DMS 273 (cell line): ENCODE measurements at regions not wholly inside any gene's neighbourhood (a gene's known extent, or its start where the extent isn't known, plus 50 kb on each side); places are given as distances from the start of the nearest gene placed in this dataset.

ENCODE experiments used
- DNase-seq: peaks from one replicate; lab custom pipeline; 2025; ENCODE audit not compliant: unreplicated experiment; lab: John Stamatoyannopoulos, UW

DNA sequence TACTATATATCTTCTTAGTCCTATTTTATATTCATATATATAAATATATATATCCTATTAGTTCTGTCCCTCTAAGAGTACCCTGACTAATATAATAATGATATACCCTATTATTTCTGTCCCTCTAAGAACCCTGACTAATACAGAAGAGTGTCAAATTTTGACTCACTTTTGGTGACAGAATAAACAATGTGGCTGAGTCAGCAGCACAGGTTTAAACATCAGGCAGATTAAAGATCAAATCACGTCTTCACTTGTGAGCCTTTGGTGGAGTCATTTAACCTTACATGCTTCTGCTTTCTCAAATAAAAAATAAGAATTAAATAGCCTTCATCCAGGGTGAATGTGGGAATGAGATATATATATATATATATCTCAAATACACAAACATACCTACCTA lies 615.9 kb upstream of the GCFC2 start:
- no peak for DNase-seq

DNA sequence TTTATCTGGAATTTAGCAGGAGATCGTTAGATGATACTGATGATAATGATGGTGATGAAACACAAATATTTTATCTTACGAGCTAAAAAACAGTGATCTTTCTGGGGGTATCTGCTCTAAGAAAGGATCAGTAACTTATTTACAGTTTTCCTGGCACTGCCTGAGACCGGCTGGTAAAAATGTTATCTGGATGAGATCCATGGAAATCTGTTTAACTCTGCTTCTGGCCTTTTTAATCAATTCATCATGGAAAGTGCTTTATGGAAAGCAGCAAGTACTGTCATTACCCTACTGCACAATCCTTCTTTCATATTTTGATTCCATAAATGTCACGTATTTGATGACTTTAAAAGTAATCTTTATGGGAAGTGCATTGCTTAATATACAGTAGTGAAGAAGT lies 612.7 kb upstream of the GCFC2 start:
- no peak for DNase-seq

GRCh38 chr2:76320716-76321115 lies 610.0 kb upstream of the GCFC2 start:
- DNase-seq, result no peak

DNA sequence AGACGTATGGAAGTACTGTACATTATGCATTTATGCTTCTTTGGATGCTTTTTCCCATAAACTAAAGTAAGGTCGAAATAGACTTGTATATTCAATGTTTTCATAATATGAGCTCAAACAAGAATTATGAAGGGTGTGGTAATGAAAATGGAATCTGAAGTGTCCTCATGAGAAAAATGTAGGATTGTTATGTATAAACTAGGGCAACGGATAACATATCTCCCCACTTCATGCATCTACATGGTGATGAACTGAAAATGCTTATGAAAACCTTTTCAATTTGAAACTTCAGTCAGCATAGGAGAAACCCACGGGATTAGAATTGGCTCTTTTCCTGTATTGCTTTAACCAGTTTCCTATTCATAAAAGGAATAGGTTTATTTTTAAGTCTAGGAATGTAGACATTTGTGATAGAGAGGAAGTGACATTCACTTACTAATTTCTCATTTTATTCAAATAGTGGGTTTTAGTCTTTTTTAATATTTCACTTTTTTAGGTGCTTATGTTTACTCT lies 608.2 kb upstream of the GCFC2 start:
- no peak for DNase-seq

- DNase-seq, result no peak
Observed at GRCh38 chr2:76316691-76317090, 606.0 kb upstream of the GCFC2 start.

DNA sequence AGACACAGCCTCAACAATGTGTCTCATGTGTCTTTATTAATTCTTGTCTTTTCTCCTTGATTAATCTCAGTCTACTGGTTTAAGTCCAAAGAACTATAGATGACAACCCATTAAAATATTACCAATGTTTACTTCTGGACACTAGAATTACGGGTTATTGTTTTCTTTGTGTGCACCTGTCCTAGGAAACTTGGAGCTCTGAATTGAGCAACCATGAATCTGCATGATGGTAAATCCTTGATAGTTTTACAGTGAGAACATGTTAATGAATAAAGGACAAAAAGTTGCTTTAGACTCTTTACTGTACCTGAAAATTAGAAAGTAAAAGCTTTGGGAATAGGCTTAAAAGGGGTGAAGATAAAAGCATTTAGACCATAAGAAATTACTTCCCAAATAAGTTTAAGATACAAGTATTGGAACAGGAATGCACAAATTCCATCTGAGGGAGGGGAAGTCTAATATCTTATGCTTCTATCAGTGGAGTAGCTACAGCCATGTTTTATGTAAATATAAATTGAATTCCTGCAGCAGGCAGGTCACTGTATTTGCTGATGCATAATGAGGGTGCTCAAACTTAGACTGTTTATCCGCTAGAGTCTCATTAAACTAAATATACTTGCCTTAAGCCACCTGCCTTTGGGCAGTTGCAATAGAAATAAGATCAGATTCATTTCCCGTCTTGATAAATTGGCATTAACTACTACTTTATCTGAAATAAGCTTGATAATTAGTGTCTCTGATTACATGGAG lies 603.7 kb upstream of the GCFC2 start:
- no peak for DNase-seq

DNA sequence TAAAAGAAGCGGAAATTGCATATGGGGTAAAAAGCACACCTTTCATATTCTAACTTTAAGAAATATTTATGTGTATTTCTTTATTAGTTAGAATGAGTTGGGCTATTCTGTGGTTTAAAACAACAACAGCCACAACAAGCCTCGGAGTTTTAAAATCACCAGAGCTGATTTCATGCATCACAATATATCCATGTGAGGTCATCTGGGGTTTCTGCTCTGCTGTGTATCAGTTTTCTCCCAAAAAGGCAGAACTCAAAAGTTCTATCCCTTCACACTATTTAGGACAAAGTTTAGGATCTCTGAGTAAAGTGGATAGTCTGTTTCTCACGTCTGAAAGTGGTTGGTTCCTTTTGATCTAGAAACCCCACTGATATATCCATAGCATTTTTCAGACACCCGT lies 601.5 kb upstream of the GCFC2 start:
- DNase-seq, result no peak

GRCh38 chr2:76311728-76312127 lies 601.0 kb upstream of the GCFC2 start:
- DNase-seq, result no peak

DNA sequence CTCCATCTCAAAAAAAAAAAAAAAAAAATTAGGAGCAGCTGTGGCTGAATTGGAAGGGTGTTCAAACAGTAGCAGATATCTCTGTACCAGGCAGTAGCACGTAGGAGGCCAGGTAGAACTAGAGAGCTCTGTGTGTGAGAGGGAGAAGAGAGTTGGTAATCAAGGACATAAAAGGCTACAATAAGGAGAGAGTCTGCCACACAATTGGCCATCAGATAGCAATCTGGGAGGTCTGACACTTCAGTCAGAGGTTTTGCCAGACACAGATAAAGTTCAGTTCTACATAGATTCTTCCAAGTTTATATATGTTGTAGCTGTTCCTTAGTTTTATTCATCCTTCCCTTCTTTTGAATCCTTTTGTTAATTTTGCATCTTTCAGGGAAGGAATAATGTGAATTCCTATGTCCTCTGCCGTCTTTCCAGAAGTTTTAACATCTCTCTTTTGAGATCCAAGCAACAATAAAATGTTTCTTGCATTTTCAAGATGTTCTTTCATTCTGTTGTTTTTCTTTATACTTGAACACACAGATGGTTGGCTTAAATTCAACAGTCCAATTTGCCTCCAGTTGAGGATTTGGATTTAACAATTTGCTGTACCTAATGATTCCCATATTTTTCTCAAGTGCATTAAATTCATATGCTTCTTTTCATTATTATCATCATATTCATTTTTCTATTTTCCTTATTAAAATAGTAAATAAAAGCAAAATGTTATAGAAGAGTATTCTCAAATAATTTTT lies 600.3 kb upstream of the GCFC2 start:
- no peak for DNase-seq

- no peak for DNase-seq
Observed at GRCh38 chr2:76307495-76307894, 596.8 kb upstream of the GCFC2 start.

DNA sequence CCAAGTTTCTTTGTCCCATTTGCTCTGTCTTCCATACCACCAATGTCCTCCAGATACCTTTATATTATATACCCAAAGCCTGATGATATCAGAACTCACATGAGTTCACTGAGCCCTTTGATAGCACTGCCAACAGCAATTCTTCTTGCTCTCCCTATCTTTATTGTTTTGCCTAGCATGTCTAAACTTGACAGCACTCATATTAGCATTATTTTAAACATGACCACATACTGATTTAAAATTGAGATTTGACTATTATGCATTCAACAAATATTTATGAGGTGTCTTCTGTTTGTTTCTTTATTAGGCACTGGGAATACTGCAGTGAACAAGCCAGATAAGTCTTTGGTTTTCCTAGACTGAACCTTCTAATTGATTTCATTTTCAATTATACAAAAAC lies 587.3 kb upstream of the GCFC2 start:
- no peak for DNase-seq

GRCh38 chr2:76296438-76296837 lies 585.7 kb upstream of the GCFC2 start:
- no peak for DNase-seq

- no peak for DNase-seq
Observed at GRCh38 chr2:76295762-76296161, 585.0 kb upstream of the GCFC2 start.

DNA sequence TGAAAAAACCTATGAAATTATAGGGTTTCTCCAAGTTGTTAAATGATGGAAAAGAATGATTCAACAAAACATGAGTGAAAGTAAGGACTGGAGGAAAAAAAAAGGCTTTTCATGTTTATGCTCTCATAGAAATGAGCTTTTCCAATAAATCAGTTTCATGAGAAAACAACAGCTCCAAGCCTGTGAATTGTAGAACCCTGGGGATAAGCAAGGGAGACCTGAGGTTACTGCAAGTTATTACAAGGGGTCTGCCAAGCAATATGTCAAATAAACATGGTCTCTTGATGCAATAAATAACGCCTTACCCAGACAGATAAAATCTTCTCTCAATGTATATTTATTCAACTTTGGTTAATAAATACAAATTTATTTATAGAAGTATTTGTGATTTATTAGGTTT lies 577.9 kb upstream of the GCFC2 start:
- DNase-seq, result no peak

DNA sequence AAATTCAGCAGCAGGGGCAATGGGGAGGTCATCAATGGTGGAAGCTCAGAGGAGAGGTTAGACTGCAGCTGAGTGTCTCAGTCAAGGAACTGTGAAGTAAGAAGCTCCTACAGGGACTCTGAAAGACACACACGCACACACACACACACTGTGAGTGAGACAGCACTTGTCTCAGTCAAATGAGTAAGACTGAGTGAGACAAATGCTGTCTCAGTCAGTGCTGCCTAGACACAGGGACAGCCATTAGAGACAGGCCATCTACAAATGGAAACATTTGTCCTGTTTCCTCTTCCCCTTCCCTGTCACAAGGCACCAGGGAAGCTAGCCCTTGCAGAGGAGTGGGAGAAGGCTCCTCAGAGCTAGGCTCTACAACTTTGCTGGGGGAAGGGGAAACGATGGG lies 577.4 kb upstream of the GCFC2 start:
- DNase-seq, result no peak

GRCh38 chr2:76283350-76283749 lies 572.6 kb upstream of the GCFC2 start:
- DNase-seq, result no peak

- no peak for DNase-seq
Observed at GRCh38 chr2:76281156-76281841, 570.6 kb upstream of the GCFC2 start.

- no peak for DNase-seq
Observed at GRCh38 chr2:76280686-76281085, 570.0 kb upstream of the GCFC2 start.

DNA sequence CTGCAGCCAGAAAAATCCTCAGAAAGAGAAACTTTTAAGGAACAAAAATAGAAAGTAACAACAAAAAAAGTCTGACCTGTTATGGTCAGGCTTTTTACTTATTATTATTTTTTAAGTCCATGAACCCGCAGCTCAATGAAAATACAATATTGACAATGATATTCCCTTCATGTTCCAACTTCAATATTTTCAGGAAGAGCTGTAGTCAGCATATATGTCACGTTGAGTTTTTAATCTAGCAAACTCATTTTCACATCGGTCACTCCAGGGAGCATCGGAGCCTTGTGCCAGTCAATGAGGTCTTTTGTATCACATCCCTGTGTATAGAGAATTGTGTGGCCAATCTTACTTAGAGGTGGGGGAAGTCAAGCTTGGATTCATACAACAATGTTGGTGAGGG lies 568.4 kb upstream of the GCFC2 start:
- DNase-seq, result no peak

GRCh38 chr2:76275788-76276187 lies 565.1 kb upstream of the GCFC2 start:
- DNase-seq, result no peak

GRCh38 chr2:76274676-76275075 lies 564.0 kb upstream of the GCFC2 start:
- DNase-seq, result no peak

DNA sequence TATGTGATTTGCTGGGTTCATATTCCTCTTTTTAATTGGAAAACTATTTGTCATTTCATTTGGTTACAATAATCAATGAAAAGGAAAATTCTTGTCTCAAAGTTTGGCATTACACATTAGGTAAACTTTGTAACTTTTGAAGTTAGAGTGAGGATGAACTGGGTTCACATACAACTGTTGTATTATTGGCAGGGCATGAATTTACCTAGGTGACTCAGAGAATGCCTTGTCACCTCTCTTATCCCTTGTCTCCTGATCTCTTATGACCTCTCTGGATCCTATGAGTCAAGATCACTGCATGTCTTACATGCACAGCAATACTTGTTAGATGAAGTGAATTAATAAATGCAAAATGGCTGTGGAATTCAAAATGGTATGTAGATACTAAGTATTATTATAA lies 563.4 kb upstream of the GCFC2 start:
- DNase-seq, result no peak
